GM12873 (cell line): ENCODE measurements at regions not wholly inside any gene's neighbourhood (a gene's known extent, or its start where the extent isn't known, plus 50 kb on each side); places are given as distances from the start of the nearest gene placed in this dataset.

ENCODE experiments used
- CTCF ChIP-seq: IDR thresholded peaks from 2 replicates; pipeline ENCODE4 v1.5.1; 2012; ENCODE audit warnings: low read depth, mild to moderate bottlenecking, moderate library complexity, low read length, control low read depth; ENCODE audit not compliant: insufficient read depth; ENCODE audit errors: missing control alignments

GRCh38 chr21:14321042-14321441 lies 61.9 kb downstream of the HSPA13 start:
- TF ChIP-seq CTCF: no peak

- no peak for TF ChIP-seq CTCF
Measured at GRCh38 chr21:14319805-14320204, 63.1 kb downstream of the HSPA13 start.

GRCh38 chr21:14318578-14318977 lies 64.4 kb downstream of the HSPA13 start:
- TF ChIP-seq CTCF: no peak

GRCh38 chr21:14317507-14317906 lies 65.4 kb downstream of the HSPA13 start:
- TF ChIP-seq CTCF: no peak

GRCh38 chr21:14313300-14313699 lies 69.6 kb downstream of the HSPA13 start:
- TF ChIP-seq CTCF: no peak

DNA sequence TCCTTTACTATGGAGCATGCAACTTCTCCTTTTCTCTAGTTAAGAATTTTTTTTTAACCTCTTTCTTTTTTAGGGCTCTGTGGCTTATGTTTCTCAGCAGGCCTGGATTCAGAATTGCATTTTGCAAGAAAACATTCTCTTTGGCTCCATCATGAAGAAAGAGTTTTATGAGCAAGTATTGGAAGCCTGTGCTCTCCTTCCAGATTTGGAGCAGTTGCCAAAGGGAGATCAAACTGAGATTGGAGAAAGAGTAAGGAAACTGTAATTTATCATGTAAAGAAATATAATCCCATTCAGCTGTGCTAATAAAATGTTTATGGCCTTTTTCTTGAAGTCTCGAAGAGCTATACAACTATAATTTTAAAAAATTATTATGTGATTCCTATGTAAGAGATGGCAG lies 70.1 kb downstream of the HSPA13 start:
- TF ChIP-seq CTCF: no peak

DNA sequence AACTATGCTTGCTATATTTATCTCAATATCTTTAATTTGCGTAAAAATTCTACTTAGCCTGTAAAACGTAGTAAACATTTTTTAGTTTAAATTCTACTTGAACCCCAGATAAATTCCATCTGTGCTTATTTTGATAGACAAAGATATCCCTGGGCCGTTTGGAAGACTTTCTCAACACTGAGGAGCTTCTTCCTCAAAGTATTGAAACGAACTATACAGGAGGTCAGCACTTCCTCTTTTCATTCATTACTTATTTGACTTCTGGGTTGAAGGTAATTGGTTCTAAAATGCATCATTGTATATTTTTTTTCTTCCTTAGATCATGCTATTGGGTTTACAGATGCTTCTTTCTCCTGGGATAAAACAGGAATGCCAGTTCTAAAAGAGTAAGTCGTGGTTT lies 74.7 kb downstream of the HSPA13 start:
- no peak for TF ChIP-seq CTCF
